Upper lobe of left lung (tissue), 4 donors: ENCODE measurements at regions not wholly inside any gene's neighbourhood (a gene's known extent, or its start where the extent isn't known, plus 50 kb on each side); places are given as distances from the start of the nearest gene placed in this dataset.

Experiments
- CTCF ChIP-seq, 6 experiments: fragments of 450-650 bp in 4 of 6; fragments of 200-600 bp in 2 of 6; sonication (generic) in 2 of 6; IDR thresholded peaks; one replicate each; pipeline ENCODE4 v1.5.1; 2016 to 2019; ENCODE audit warnings: antibody characterized with exemption in 6 of 6
- POLR2A ChIP-seq, 4 donors: fragments of 450-650 bp; IDR thresholded peaks; one replicate each; pipeline ENCODE4 v1.5.1; 2016 to 2017; ENCODE audit warnings: antibody characterized with exemption in 4 of 4, mild to moderate bottlenecking in 2 of 4

GRCh38 chr4:10259976-10260375, 143.4 kb upstream of the WDR1 start:
- TF ChIP-seq CTCF (IDR thresholded peaks at IDR 0.05): no peak
- no peak for TF ChIP-seq POLR2A (IDR thresholded peaks at IDR 0.05)
